Natural killer cell (primary cell): ENCODE measurements at regions not wholly inside any gene's neighbourhood (a gene's known extent, or its start where the extent isn't known, plus 50 kb on each side); places are given as distances from the start of the nearest gene placed in this dataset.
A peak's percentile ranks its signal among the peaks of the same experiment; 100 is the strongest.

Experiments used
- ATAC-seq, 3 donors: fragments of 150-1000 bp in 2 of 3; fragments of 200-7000 bp in 1 of 3; cut with Tn5 transposase; 1 replicate in 1 of 3; 2 replicates in 2 of 3; pipeline ENCODE4 v1.10.0; 2021; ENCODE audit warnings: mild to moderate bottlenecking in 2 of 3, moderate library complexity in 2 of 3
- DNase-seq, 2 donors: peaks; one replicate each; pipeline versions ENCODE4 v3.0.0 to v3.0.0-alpha.2; 2013 to 2021; ENCODE audit warnings: mixed read lengths in 1 of 2
- H3K27ac ChIP-seq: one replicate; pipeline ENCODE4 v1.5.1; 2013; ENCODE audit warnings: mild to moderate bottlenecking, low read length
- H3K27me3 ChIP-seq: one replicate; pipeline ENCODE4 v1.6.1; 2013; ENCODE audit warnings: low read length; ENCODE audit not compliant: control insufficient read depth, insufficient read depth
- H3K36me3 ChIP-seq: one replicate; pipeline ENCODE4 v1.6.1; 2013; ENCODE audit warnings: low read length; ENCODE audit not compliant: control insufficient read depth, insufficient read depth
- H3K4me1 ChIP-seq: one replicate; pipeline ENCODE4 v1.6.1; 2013; ENCODE audit warnings: low read length; ENCODE audit not compliant: control insufficient read depth, insufficient read depth
- H3K4me3 ChIP-seq: one replicate; pipeline ENCODE4 v1.5.1; 2013; ENCODE audit warnings: low read length
- H3K9me3 ChIP-seq: one replicate; pipeline ENCODE4 v1.6.1; 2013; ENCODE audit warnings: low read length; ENCODE audit not compliant: control insufficient read depth, insufficient read depth
- H3K27ac Mint-ChIP-seq, 2 donors: one replicate each; pipeline ENCODE4 v1.8.0; 2022; ENCODE audit warnings: mild to moderate bottlenecking in 2 of 2, mixed read lengths in 2 of 2, moderate library complexity in 1 of 2
- H3K27me3 Mint-ChIP-seq, 2 donors: one replicate each; pipeline ENCODE4 v1.8.0; 2022; ENCODE audit warnings: low read depth in 2 of 2, mixed read lengths in 2 of 2
- H3K36me3 Mint-ChIP-seq: one replicate; pipeline ENCODE4 v1.8.0; 2022; ENCODE audit warnings: mixed read lengths
- H3K4me1 Mint-ChIP-seq, 2 donors: one replicate each; pipeline ENCODE4 v1.8.0; 2022; ENCODE audit warnings: mixed read lengths in 2 of 2
- H3K4me3 Mint-ChIP-seq: one replicate; pipeline ENCODE4 v1.8.0; 2022; ENCODE audit warnings: mild to moderate bottlenecking, moderate library complexity, mixed read lengths
- H3K9me3 Mint-ChIP-seq, 2 donors: one replicate each; pipeline ENCODE4 v1.8.0; 2022; ENCODE audit warnings: mixed read lengths in 2 of 2
- CTCF ChIP-seq: fragments of 200-600 bp; IDR thresholded peaks from one replicate; pipeline ENCODE4 v1.8.0; 2022; ENCODE audit warnings: antibody characterized with exemption
- WGBS: methylation state at CpG from one replicate; pipeline ENCODE4 v1.1.7; 2013; ENCODE audit warnings: missing lambda C conversion rate; ENCODE audit not compliant: insufficient coverage; 5-methylcytosine and 5-hydroxymethylcytosine counted together
- intact Hi-C: fragments of 100-400 bp; cut with micrococcal nuclease; formaldehyde crosslinking; loops from one replicate; pipeline ENCODE4 v1.14.2; 2022

- H3K4me3 ChIP-seq: no peak overlapping the region
- Mint-ChIP-seq H3K4me1 (no peaks in the 10 kb centered on the region), H3K4me3 (no peak overlapping the region), H3K27me3 (no peaks in the 10 kb centered on the region), H3K27ac (no peak overlapping the region), H3K36me3 (no peaks in the 10 kb centered on the region), H3K9me3 (no peaks in the 10 kb centered on the region)
- H3K27ac ChIP-seq: no peak overlapping the region
- no peaks in the 10 kb centered on the region for H3K4me1 ChIP-seq
- intact Hi-C loops: no loop called here
- no peaks in the 10 kb centered on the region for H3K36me3 ChIP-seq
- no peaks in the 10 kb centered on the region for H3K9me3 ChIP-seq
- no peak for DNase-seq
- 83% methylated on average over 10 of the region's 10 CpGs for WGBS
- no peak for ATAC-seq
- TF ChIP-seq CTCF: no peak
- no peaks in the 10 kb centered on the region for H3K27me3 ChIP-seq
Measured at GRCh38 chr10:130743751-130744271, 567.7 kb downstream of the TCERG1L start.

GRCh38 chr10:130744631-130745030 is 566.9 kb downstream of the TCERG1L start:
- Histone ChIP-seq H3K36me3 (no peaks in the 10 kb centered on the region), H3K4me3 (no peak overlapping the region), H3K27ac (no peak overlapping the region), H3K9me3 (no peaks in the 10 kb centered on the region), H3K27me3 (no peaks in the 10 kb centered on the region), H3K4me1 (no peaks in the 10 kb centered on the region)
- no peaks in the 10 kb centered on the region for H3K27me3 Mint-ChIP-seq
- intact Hi-C loops: no loop called here
- no peak for DNase-seq
- no peak overlapping the region for H3K4me3 Mint-ChIP-seq
- no peaks in the 10 kb centered on the region for H3K36me3 Mint-ChIP-seq
- no peaks in the 10 kb centered on the region for H3K4me1 Mint-ChIP-seq
- ATAC-seq: no peak
- TF ChIP-seq CTCF: no peak
- no peak overlapping the region for H3K27ac Mint-ChIP-seq
- no peaks in the 10 kb centered on the region for H3K9me3 Mint-ChIP-seq
- WGBS: 69% methylated on average over 8 of the region's 8 CpGs

- no peaks in the 10 kb centered on the region for H3K36me3 ChIP-seq
- Mint-ChIP-seq H3K4me1 (no peaks in the 10 kb centered on the region), H3K27me3 (no peaks in the 10 kb centered on the region), H3K9me3 (no peaks in the 10 kb centered on the region), H3K27ac (no peak overlapping the region), H3K4me3 (no peak overlapping the region), H3K36me3 (no peaks in the 10 kb centered on the region)
- intact Hi-C loops: no loop called here
- WGBS: 64% methylated on average over 5 of the region's 5 CpGs
- no peaks in the 10 kb centered on the region for H3K9me3 ChIP-seq
- ATAC-seq (no peak), DNase-seq (no peak)
- no peaks in the 10 kb centered on the region for H3K4me1 ChIP-seq
- H3K4me3 ChIP-seq: no peak overlapping the region
- no peaks in the 10 kb centered on the region for H3K27me3 ChIP-seq
- no peak overlapping the region for H3K27ac ChIP-seq
- TF ChIP-seq CTCF: no peak
Measured at GRCh38 chr10:130745251-130745650, 566.3 kb downstream of the TCERG1L start.

- TF ChIP-seq CTCF: no peak
- DNase-seq: no peak
- no peaks in the 10 kb centered on the region for H3K9me3 ChIP-seq
- H3K4me3 ChIP-seq: no peak overlapping the region
- H3K27ac Mint-ChIP-seq: no peak overlapping the region
- H3K4me1 ChIP-seq: no peaks in the 10 kb centered on the region
- H3K36me3 Mint-ChIP-seq: no peaks in the 10 kb centered on the region
- H3K27me3 Mint-ChIP-seq: no peaks in the 10 kb centered on the region
- H3K27ac ChIP-seq: no peak overlapping the region
- no peaks in the 10 kb centered on the region for H3K9me3 Mint-ChIP-seq
- intact Hi-C loops: no loop called here
- no peaks in the 10 kb centered on the region for H3K27me3 ChIP-seq
- peak in 1 of 3 donors; percentile 3 for ATAC-seq
- H3K36me3 ChIP-seq: no peaks in the 10 kb centered on the region
- 78% methylated on average over 7 of the region's 7 CpGs for WGBS
- H3K4me3 Mint-ChIP-seq: no peak overlapping the region
- H3K4me1 Mint-ChIP-seq: no peaks in the 10 kb centered on the region
Measured at GRCh38 chr10:130745821-130746220, 565.7 kb downstream of the TCERG1L start.
